HFFc6 (cell line): ENCODE measurements at regions not wholly inside any gene's neighbourhood (a gene's known extent, or its start where the extent isn't known, plus 50 kb on each side); places are given as distances from the start of the nearest gene placed in this dataset.

ENCODE experiments used
- DNase-seq: peaks from one replicate; pipeline ENCODE4 v3.0.0-alpha.2; 2018
- H3K27ac Mint-ChIP-seq: 2 replicates; pipeline ENCODE4 v1.8.0; 2020; ENCODE audit warnings: mild to moderate bottlenecking, mixed read lengths
- H3K27me3 Mint-ChIP-seq: 2 replicates; pipeline ENCODE4 v1.8.0; 2021; ENCODE audit warnings: mild to moderate bottlenecking, moderate library complexity, mixed read lengths; ENCODE audit not compliant: insufficient read depth
- H3K36me3 Mint-ChIP-seq: 2 replicates; pipeline ENCODE4 v1.8.0; 2021; ENCODE audit warnings: low read depth, mixed read lengths
- H3K4me1 Mint-ChIP-seq: 2 replicates; pipeline ENCODE4 v1.8.0; 2020; ENCODE audit warnings: low read depth, mixed read lengths
- H3K4me3 Mint-ChIP-seq: 2 replicates; pipeline ENCODE4 v1.8.0; 2020; ENCODE audit warnings: mild to moderate bottlenecking, moderate library complexity, mixed read lengths
- H3K9me3 Mint-ChIP-seq: 2 replicates; pipeline ENCODE4 v1.8.0; 2020; ENCODE audit warnings: mild to moderate bottlenecking, mixed read lengths
- TF ChIP-seq, protein P1 (sequence below): fragments of 200-600 bp; sonication (generic); IDR thresholded peaks from 2 replicates; pipeline ENCODE4 v1.5.0; 2021; ENCODE audit warnings: antibody characterized with exemption, mild to moderate bottlenecking

DNA sequence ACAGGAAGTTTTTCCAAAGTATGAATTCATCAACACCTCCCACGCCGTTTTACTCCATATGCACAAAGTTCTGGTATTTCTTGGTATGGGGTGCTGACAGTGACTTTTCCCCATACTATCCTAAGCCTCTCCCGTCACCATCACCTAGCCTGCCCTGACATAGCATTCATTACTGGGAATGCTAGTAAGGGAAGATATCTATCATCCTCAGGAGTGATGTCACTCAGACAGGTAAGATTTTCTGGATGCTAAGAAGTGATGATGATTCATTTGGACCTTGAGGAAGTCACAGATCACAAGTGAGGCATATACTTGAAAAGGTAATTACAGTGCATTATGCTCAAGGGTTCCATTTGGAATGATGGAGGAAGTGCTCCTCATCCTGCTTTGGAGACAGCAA lies 355.1 kb upstream of the STAC start:
- no peaks in the 10 kb centered on the region; the same call in 1 of the 2 replicates for H3K36me3 Mint-ChIP-seq
- peaks cover 50% of the 10 kb centered on the region for H3K9me3 Mint-ChIP-seq
- H3K27ac Mint-ChIP-seq = no peak overlapping the region
- no peak for DNase-seq
- no peak overlapping the region for H3K4me3 Mint-ChIP-seq
- no peaks in the 10 kb centered on the region for H3K4me1 Mint-ChIP-seq
- TF ChIP-seq, protein P1, sequence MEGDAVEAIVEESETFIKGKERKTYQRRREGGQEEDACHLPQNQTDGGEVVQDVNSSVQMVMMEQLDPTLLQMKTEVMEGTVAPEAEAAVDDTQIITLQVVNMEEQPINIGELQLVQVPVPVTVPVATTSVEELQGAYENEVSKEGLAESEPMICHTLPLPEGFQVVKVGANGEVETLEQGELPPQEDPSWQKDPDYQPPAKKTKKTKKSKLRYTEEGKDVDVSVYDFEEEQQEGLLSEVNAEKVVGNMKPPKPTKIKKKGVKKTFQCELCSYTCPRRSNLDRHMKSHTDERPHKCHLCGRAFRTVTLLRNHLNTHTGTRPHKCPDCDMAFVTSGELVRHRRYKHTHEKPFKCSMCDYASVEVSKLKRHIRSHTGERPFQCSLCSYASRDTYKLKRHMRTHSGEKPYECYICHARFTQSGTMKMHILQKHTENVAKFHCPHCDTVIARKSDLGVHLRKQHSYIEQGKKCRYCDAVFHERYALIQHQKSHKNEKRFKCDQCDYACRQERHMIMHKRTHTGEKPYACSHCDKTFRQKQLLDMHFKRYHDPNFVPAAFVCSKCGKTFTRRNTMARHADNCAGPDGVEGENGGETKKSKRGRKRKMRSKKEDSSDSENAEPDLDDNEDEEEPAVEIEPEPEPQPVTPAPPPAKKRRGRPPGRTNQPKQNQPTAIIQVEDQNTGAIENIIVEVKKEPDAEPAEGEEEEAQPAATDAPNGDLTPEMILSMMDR = no peak
- no peaks in the 10 kb centered on the region for H3K27me3 Mint-ChIP-seq

GRCh38 chr3:36032180-36033047 lies 347.9 kb upstream of the STAC start:
- no peak for DNase-seq
- no peaks in the 10 kb centered on the region for H3K27me3 Mint-ChIP-seq
- peaks cover 48% of the 10 kb centered on the region for H3K9me3 Mint-ChIP-seq
- H3K27ac Mint-ChIP-seq = no peak overlapping the region
- no peak overlapping the region for H3K4me3 Mint-ChIP-seq
- TF ChIP-seq, protein P1 = no peak
- H3K36me3 Mint-ChIP-seq = no peaks in the 10 kb centered on the region
- no peaks in the 10 kb centered on the region for H3K4me1 Mint-ChIP-seq

DNA sequence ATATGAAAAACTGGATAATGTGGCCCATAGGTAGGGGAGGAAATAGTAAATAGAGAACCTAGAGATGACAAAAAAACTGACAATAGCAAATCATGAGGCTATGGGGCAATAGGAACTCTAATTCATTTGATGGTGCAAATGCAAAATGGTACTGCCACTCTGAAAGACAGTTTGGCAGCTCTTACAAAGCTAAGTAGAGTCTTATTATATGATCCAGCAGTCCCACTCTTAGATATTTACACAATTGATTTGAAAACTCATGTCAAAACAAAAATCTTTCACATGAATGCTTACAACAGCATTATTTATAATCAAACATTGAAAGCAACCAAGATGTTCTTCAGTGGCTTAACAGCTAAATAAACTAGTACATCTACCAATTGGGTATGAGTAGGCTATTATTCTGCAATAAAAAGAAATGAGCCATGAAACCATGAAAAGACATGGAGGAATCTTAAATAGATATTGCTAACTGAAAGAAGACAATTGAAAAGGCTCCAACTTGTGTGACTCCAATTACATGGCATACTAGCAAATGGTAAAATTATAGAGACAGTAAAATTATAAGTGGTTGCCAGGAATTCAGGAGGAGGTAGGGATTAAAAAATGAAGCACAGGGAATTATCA lies 321.8 kb upstream of the STAC start:
- Mint-ChIP-seq H3K27ac (no peak overlapping the region), H3K4me3 (no peak overlapping the region), H3K27me3 (no peaks in the 10 kb centered on the region), H3K9me3 (peaks cover 41% of the 10 kb centered on the region), H3K36me3 (no peaks in the 10 kb centered on the region), H3K4me1 (no peaks in the 10 kb centered on the region)
- no peak for DNase-seq
- TF ChIP-seq, protein P1 = no peak

DNA sequence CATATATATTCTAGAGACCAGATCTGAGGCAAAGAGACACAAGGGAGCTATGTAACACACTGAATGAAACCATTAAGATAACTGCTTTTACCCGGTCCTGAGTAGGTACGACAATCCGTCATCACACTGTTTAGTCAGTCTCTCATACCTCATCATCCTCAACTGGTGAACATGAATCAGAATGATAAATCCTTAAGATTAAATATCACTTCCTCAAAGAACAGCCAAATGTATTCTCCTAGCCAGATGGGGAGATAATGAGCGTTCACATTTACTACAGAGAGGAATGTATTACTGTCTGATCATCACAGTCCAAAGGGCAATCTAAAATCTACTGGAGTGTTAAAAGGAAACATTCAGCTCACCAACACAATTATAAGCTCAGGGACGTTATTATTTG lies 319.4 kb upstream of the STAC start:
- DNase-seq = no peak
- H3K27ac Mint-ChIP-seq = no peak overlapping the region
- no peaks in the 10 kb centered on the region for H3K36me3 Mint-ChIP-seq
- H3K9me3 Mint-ChIP-seq = peaks cover 37% of the 10 kb centered on the region
- H3K27me3 Mint-ChIP-seq = no peaks in the 10 kb centered on the region
- TF ChIP-seq, protein P1 = no peak
- H3K4me1 Mint-ChIP-seq = no peaks in the 10 kb centered on the region
- H3K4me3 Mint-ChIP-seq = no peak overlapping the region

GRCh38 chr3:36063992-36064391 lies 316.3 kb upstream of the STAC start:
- no peak overlapping the region for H3K27ac Mint-ChIP-seq
- no peak for DNase-seq
- no peaks in the 10 kb centered on the region for H3K4me1 Mint-ChIP-seq
- TF ChIP-seq, protein P1 = no peak
- H3K27me3 Mint-ChIP-seq = no peaks in the 10 kb centered on the region
- no peak overlapping the region for H3K4me3 Mint-ChIP-seq
- no peaks in the 10 kb centered on the region for H3K36me3 Mint-ChIP-seq
- peaks cover 38% of the 10 kb centered on the region for H3K9me3 Mint-ChIP-seq
